NCI-H82 treated with DMSO at 0.1 percent for 48 hours (cell line): ENCODE measurements at regions not wholly inside any gene's neighbourhood (a gene's known extent, or its start where the extent isn't known, plus 50 kb on each side); places are given as distances from the start of the nearest gene placed in this dataset.

Experiments
- DNase-seq: peaks from one replicate; lab custom pipeline; 2025; ENCODE audit not compliant: unreplicated experiment; lab: John Stamatoyannopoulos, UW

- no peak for DNase-seq
Measured at GRCh38 chr10:123484722-123485121, 181.4 kb upstream of the GPR26 start.

- DNase-seq: no peak
Measured at GRCh38 chr10:123485341-123485960, 180.7 kb upstream of the GPR26 start.

- no peak for DNase-seq
Measured at GRCh38 chr10:123488436-123488835, 177.7 kb upstream of the GPR26 start.

GRCh38 chr10:123491364-123491763, 174.8 kb upstream of the GPR26 start:
- no peak for DNase-seq

- no peak for DNase-seq
Measured at GRCh38 chr10:123492016-123492415, 174.1 kb upstream of the GPR26 start.

- no peak for DNase-seq
Measured at GRCh38 chr10:123494301-123494808, 171.8 kb upstream of the GPR26 start.

- no peak for DNase-seq
Measured at GRCh38 chr10:123496375-123496774, 169.8 kb upstream of the GPR26 start.

GRCh38 chr10:123496996-123497660, 169.0 kb upstream of the GPR26 start:
- no peak for DNase-seq

- no peak for DNase-seq
Measured at GRCh38 chr10:123500110-123500509, 166.0 kb upstream of the GPR26 start.

- DNase-seq: no peak
Measured at GRCh38 chr10:123501148-123501547, 165.0 kb upstream of the GPR26 start.

- no peak for DNase-seq
Measured at GRCh38 chr10:123502983-123503382, 163.2 kb upstream of the GPR26 start.

GRCh38 chr10:123506455-123506854, 159.7 kb upstream of the GPR26 start:
- no peak for DNase-seq

GRCh38 chr10:123507298-123507697, 158.9 kb upstream of the GPR26 start:
- DNase-seq: no peak

- DNase-seq: no peak
Measured at GRCh38 chr10:123509338-123509737, 156.8 kb upstream of the GPR26 start.

GRCh38 chr10:123512901-123513775, 153.0 kb upstream of the GPR26 start:
- DNase-seq: no peak

- no peak for DNase-seq
Measured at GRCh38 chr10:123513870-123514269, 152.3 kb upstream of the GPR26 start.

GRCh38 chr10:123514996-123515395, 151.2 kb upstream of the GPR26 start:
- DNase-seq: no peak

GRCh38 chr10:123515661-123516060, 150.5 kb upstream of the GPR26 start:
- no peak for DNase-seq

- DNase-seq: no peak
Measured at GRCh38 chr10:123516291-123516690, 149.9 kb upstream of the GPR26 start.

- no peak for DNase-seq
Measured at GRCh38 chr10:123517426-123517825, 148.7 kb upstream of the GPR26 start.

GRCh38 chr10:123517901-123518300, 148.3 kb upstream of the GPR26 start:
- DNase-seq: no peak

- no peak for DNase-seq
Measured at GRCh38 chr10:123518765-123519164, 147.4 kb upstream of the GPR26 start.
